Spleen (tissue), 7 donors: ENCODE measurements at regions not wholly inside any gene's neighbourhood (a gene's known extent, or its start where the extent isn't known, plus 50 kb on each side); places are given as distances from the start of the nearest gene placed in this dataset.

ENCODE experiments used
- POLR2A ChIP-seq, 3 donors: fragments of 450-650 bp; IDR thresholded peaks; one replicate each; pipeline ENCODE4 v1.5.1; 2017; ENCODE audit warnings: antibody characterized with exemption in 3 of 3, mild to moderate bottlenecking in 1 of 3
- POLR2AphosphoS5 ChIP-seq, 3 donors: sonication (generic); formaldehyde crosslinking; IDR thresholded peaks; one replicate each; pipeline ENCODE4 v1.5.1; 2017; ENCODE audit warnings: antibody characterized with exemption in 3 of 3
- TF ChIP-seq, protein P1 (sequence below), 11 experiments: fragments of 200-600 bp in 7 of 11; fragments of 450-650 bp in 4 of 11; sonication (generic) in 4 of 11; IDR thresholded peaks in 8 of 11; conservative IDR thresholded peaks in 3 of 11; 1 replicate in 7 of 11; 2 replicates in 4 of 11; pipeline versions ENCODE4 v1.4.0 to v1.8.0; 2016 to 2021; ENCODE audit warnings: antibody characterized with exemption in 11 of 11, inconsistent platforms in 4 of 11, mild to moderate bottlenecking in 1 of 11
- donor health status: DM: no; HTN: no; CAD: no; lungs with moderate emphysema.
- donor health status: DM: no; HTN: no; CAD: no.
- donor health status: DM: no; HTN: no; CAD: no.

DNA sequence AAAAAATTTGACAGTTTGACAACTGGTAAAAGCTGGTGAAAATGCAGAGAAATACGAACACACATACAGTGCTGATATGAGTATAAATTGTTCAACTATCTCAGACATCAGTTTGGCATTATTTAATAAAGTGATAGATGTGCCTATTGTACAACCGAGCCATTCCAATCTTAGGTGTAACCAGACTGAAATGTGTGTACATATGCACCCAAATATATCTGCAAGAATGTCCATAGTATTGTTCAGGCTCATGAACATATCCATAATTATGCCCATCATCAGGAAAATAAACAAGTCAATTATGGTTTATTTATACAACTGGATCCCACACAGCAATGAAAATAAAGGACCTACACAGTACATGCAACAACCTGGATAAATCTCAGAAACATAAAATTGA, 188.9 kb upstream of the DDX53 start:
- TF ChIP-seq, protein P1, sequence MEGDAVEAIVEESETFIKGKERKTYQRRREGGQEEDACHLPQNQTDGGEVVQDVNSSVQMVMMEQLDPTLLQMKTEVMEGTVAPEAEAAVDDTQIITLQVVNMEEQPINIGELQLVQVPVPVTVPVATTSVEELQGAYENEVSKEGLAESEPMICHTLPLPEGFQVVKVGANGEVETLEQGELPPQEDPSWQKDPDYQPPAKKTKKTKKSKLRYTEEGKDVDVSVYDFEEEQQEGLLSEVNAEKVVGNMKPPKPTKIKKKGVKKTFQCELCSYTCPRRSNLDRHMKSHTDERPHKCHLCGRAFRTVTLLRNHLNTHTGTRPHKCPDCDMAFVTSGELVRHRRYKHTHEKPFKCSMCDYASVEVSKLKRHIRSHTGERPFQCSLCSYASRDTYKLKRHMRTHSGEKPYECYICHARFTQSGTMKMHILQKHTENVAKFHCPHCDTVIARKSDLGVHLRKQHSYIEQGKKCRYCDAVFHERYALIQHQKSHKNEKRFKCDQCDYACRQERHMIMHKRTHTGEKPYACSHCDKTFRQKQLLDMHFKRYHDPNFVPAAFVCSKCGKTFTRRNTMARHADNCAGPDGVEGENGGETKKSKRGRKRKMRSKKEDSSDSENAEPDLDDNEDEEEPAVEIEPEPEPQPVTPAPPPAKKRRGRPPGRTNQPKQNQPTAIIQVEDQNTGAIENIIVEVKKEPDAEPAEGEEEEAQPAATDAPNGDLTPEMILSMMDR (IDR thresholded peaks at IDR 0.05 in 8 of 11, conservative IDR thresholded peaks at IDR 0.05 in 3 of 11): no peak
- TF ChIP-seq POLR2A (IDR thresholded peaks at IDR 0.05): no peak
- no peak for TF ChIP-seq POLR2AphosphoS5 (IDR thresholded peaks at IDR 0.05)
